ENCODE measurements at regions not wholly inside any gene's neighbourhood (a gene's known extent, or its start where the extent isn't known, plus 50 kb on each side); places are given as distances from the start of the nearest gene placed in this dataset.

DNA sequence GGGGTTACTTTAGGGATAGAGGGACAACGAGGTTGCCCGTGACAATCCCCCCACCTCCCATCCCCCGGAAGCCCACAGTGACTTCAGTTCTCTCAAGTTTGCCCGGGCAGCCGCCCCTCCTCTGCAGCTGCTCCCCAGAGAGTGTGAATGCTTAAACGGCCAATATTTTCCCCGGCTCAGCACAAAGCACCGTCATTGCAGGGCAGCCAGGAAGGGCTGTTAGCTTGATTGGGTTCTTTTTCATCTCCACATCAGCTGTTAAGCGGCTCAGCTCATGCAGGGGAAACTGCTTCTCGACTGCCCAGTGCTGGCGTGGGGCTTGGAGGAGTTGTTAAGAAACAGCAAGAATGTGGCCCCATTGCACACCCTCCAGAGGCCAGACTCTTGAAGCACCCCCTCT lies 120.5 kb upstream of the NCOR2 start:
- no peak for TF ChIP-seq POLR2A (IDR thresholded peaks at IDR 0.05)
- TF ChIP-seq, protein P1, sequence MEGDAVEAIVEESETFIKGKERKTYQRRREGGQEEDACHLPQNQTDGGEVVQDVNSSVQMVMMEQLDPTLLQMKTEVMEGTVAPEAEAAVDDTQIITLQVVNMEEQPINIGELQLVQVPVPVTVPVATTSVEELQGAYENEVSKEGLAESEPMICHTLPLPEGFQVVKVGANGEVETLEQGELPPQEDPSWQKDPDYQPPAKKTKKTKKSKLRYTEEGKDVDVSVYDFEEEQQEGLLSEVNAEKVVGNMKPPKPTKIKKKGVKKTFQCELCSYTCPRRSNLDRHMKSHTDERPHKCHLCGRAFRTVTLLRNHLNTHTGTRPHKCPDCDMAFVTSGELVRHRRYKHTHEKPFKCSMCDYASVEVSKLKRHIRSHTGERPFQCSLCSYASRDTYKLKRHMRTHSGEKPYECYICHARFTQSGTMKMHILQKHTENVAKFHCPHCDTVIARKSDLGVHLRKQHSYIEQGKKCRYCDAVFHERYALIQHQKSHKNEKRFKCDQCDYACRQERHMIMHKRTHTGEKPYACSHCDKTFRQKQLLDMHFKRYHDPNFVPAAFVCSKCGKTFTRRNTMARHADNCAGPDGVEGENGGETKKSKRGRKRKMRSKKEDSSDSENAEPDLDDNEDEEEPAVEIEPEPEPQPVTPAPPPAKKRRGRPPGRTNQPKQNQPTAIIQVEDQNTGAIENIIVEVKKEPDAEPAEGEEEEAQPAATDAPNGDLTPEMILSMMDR (IDR thresholded peaks at IDR 0.05) = no peak
- no peak for TF ChIP-seq POLR2AphosphoS5 (IDR thresholded peaks at IDR 0.05)
- no peak for TF ChIP-seq EP300 (IDR thresholded peaks at IDR 0.05)

Data from gastroesophageal sphincter (tissue), 3 donors.